ENCODE measurements at regions not wholly inside any gene's neighbourhood (a gene's known extent, or its start where the extent isn't known, plus 50 kb on each side); places are given as distances from the start of the nearest gene placed in this dataset.
"Not testable (repeated sequence)": the region's sequence is repeated elsewhere in the genome, so short reads cannot be mapped to it uniquely, and the experiment has no call there.

- H3K9me3 Mint-ChIP-seq; H3K36me3 Mint-ChIP-seq (ENCODE audit: low read depth); CTCF ChIA-PET; H3K27ac Mint-ChIP-seq; intact Hi-C loops (cut with micrococcal nuclease); H3K27me3 Mint-ChIP-seq (ENCODE audit: low read depth); DNase-seq; H3K4me1 Mint-ChIP-seq (ENCODE audit: low read depth): not testable (repeated sequence)
- H3K4me3 Mint-ChIP-seq, result peak overlapping the region; percentile 39
These were observed 156.7 kb downstream of the CRLF3 start for GRCh38 chr17:30667657-30668359.

- H3K9me3 Mint-ChIP-seq; DNase-seq; intact Hi-C loops (cut with micrococcal nuclease); H3K36me3 Mint-ChIP-seq (ENCODE audit: low read depth); H3K4me1 Mint-ChIP-seq (ENCODE audit: low read depth); H3K27me3 Mint-ChIP-seq (ENCODE audit: low read depth); CTCF ChIA-PET; H3K27ac Mint-ChIP-seq: not testable (repeated sequence)
- peak overlapping the region; percentile 32 for H3K4me3 Mint-ChIP-seq
These were observed 157.4 kb downstream of the CRLF3 start for GRCh38 chr17:30666838-30667656.

GRCh38 chr17:30663727-30664455 lies 160.6 kb downstream of the CRLF3 start:
- CTCF ChIA-PET; H3K4me1 Mint-ChIP-seq (ENCODE audit: low read depth); H3K27ac Mint-ChIP-seq; H3K27me3 Mint-ChIP-seq (ENCODE audit: low read depth); H3K9me3 Mint-ChIP-seq; H3K4me3 Mint-ChIP-seq; DNase-seq; intact Hi-C loops (cut with micrococcal nuclease); H3K36me3 Mint-ChIP-seq (ENCODE audit: low read depth): not testable (repeated sequence)

GRCh38 chr17:30657148-30657547 lies 167.3 kb downstream of the CRLF3 start:
- H3K27me3 Mint-ChIP-seq (ENCODE audit: low read depth); H3K36me3 Mint-ChIP-seq (ENCODE audit: low read depth); H3K27ac Mint-ChIP-seq; DNase-seq; H3K4me1 Mint-ChIP-seq (ENCODE audit: low read depth); H3K4me3 Mint-ChIP-seq; CTCF ChIA-PET; H3K9me3 Mint-ChIP-seq; intact Hi-C loops (cut with micrococcal nuclease): not testable (repeated sequence)

- intact Hi-C loops (cut with micrococcal nuclease); DNase-seq; H3K27ac Mint-ChIP-seq; H3K4me3 Mint-ChIP-seq; H3K36me3 Mint-ChIP-seq (ENCODE audit: low read depth); H3K4me1 Mint-ChIP-seq (ENCODE audit: low read depth); H3K9me3 Mint-ChIP-seq; H3K27me3 Mint-ChIP-seq (ENCODE audit: low read depth): not testable (repeated sequence)
- CTCF ChIA-PET, result interaction anchor here (0.6 kb wide), 1 partner anchor 177 kb away, joined by 4 read pairs; no protein-coding TSS in a partner anchor
These were observed 171.5 kb downstream of the CRLF3 start for GRCh38 chr17:30653038-30653437.

- H3K4me3 Mint-ChIP-seq; intact Hi-C loops (cut with micrococcal nuclease): not testable (repeated sequence)
- CTCF ChIA-PET, result interaction anchor here (0.6 to 0.7 kb wide), 2 partner anchors 46 to 48 kb away, joined by 3 read pairs; no protein-coding TSS in a partner anchor
These were observed 172.9 kb downstream of the GOSR1 start for GRCh38 chr17:30650149-30650548.

GRCh38 chr17:30648015-30648620 lies 170.9 kb downstream of the GOSR1 start:
- H3K36me3 Mint-ChIP-seq (ENCODE audit: low read depth); intact Hi-C loops (cut with micrococcal nuclease); DNase-seq; H3K4me1 Mint-ChIP-seq (ENCODE audit: low read depth); H3K4me3 Mint-ChIP-seq; H3K9me3 Mint-ChIP-seq; CTCF ChIA-PET; H3K27ac Mint-ChIP-seq: not testable (repeated sequence)
- peaks cover 10% of the 10 kb centered on the region for H3K27me3 Mint-ChIP-seq (ENCODE audit: low read depth)

More at GRCh38 chr17:30650149-30650548, 172.9 kb downstream of the GOSR1 start:
- not testable (repeated sequence) for H3K9me3 Mint-ChIP-seq; H3K27ac Mint-ChIP-seq; H3K4me1 Mint-ChIP-seq (ENCODE audit: low read depth); DNase-seq; H3K36me3 Mint-ChIP-seq (ENCODE audit: low read depth)
- peaks cover 10% of the 10 kb centered on the region for H3K27me3 Mint-ChIP-seq (ENCODE audit: low read depth)

GRCh38 chr17:30645875-30646274 lies 168.7 kb downstream of the GOSR1 start:
- H3K9me3 Mint-ChIP-seq; H3K36me3 Mint-ChIP-seq (ENCODE audit: low read depth); H3K4me1 Mint-ChIP-seq (ENCODE audit: low read depth); DNase-seq; H3K27ac Mint-ChIP-seq; H3K4me3 Mint-ChIP-seq; intact Hi-C loops (cut with micrococcal nuclease); CTCF ChIA-PET: not testable (repeated sequence)
- H3K27me3 Mint-ChIP-seq (ENCODE audit: low read depth), result peaks cover 10% of the 10 kb centered on the region

- H3K4me1 Mint-ChIP-seq (ENCODE audit: low read depth); H3K4me3 Mint-ChIP-seq; CTCF ChIA-PET; H3K9me3 Mint-ChIP-seq; DNase-seq; H3K27ac Mint-ChIP-seq; H3K36me3 Mint-ChIP-seq (ENCODE audit: low read depth); intact Hi-C loops (cut with micrococcal nuclease): not testable (repeated sequence)
- peaks cover 10% of the 10 kb centered on the region for H3K27me3 Mint-ChIP-seq (ENCODE audit: low read depth)
These were observed 167.5 kb downstream of the GOSR1 start for GRCh38 chr17:30644713-30645112.

- intact Hi-C loops (cut with micrococcal nuclease); DNase-seq; H3K4me3 Mint-ChIP-seq; CTCF ChIA-PET; H3K9me3 Mint-ChIP-seq; H3K4me1 Mint-ChIP-seq (ENCODE audit: low read depth); H3K27ac Mint-ChIP-seq; H3K36me3 Mint-ChIP-seq (ENCODE audit: low read depth): not testable (repeated sequence)
- H3K27me3 Mint-ChIP-seq (ENCODE audit: low read depth), result peaks cover 10% of the 10 kb centered on the region
These were observed 167.1 kb downstream of the GOSR1 start for GRCh38 chr17:30644287-30644686.

GRCh38 chr17:30641428-30641827 lies 164.2 kb downstream of the GOSR1 start:
- CTCF ChIA-PET; H3K27me3 Mint-ChIP-seq (ENCODE audit: low read depth); H3K36me3 Mint-ChIP-seq (ENCODE audit: low read depth); H3K27ac Mint-ChIP-seq; DNase-seq; H3K4me3 Mint-ChIP-seq; intact Hi-C loops (cut with micrococcal nuclease); H3K9me3 Mint-ChIP-seq; H3K4me1 Mint-ChIP-seq (ENCODE audit: low read depth): not testable (repeated sequence)

- not testable (repeated sequence) for H3K4me3 Mint-ChIP-seq, H3K27ac Mint-ChIP-seq
These were observed 162.2 kb downstream of the GOSR1 start for GRCh38 chr17:30639391-30639790.

More at GRCh38 chr17:30639391-30639790, 162.2 kb downstream of the GOSR1 start:
- H3K27me3 Mint-ChIP-seq (ENCODE audit: low read depth); H3K4me1 Mint-ChIP-seq (ENCODE audit: low read depth); intact Hi-C loops (cut with micrococcal nuclease); H3K9me3 Mint-ChIP-seq; DNase-seq; H3K36me3 Mint-ChIP-seq (ENCODE audit: low read depth): not testable (repeated sequence)
- CTCF ChIA-PET, result interaction anchor here (0.6 kb wide), 1 partner anchor 367 kb away, joined by 3 read pairs; no protein-coding TSS in a partner anchor
